GM23248 (cell line): ENCODE measurements at regions not wholly inside any gene's neighbourhood (a gene's known extent, or its start where the extent isn't known, plus 50 kb on each side); places are given as distances from the start of the nearest gene placed in this dataset.
"Not testable (repeated sequence)": the region's sequence is repeated elsewhere in the genome, so short reads cannot be mapped to it uniquely, and the experiment has no call there.

Experiments
- DNase-seq: peaks from one replicate; pipeline ENCODE4 v3.0.0-alpha.2; 2015
- H2AFZ ChIP-seq: fragments of 200-600 bp; sonication (generic); 2 replicates; pipeline ENCODE4 v1.6.1; 2016; ENCODE audit warnings: antibody characterized with exemption
- H3F3A ChIP-seq: fragments of 200-600 bp; sonication (generic); 2 replicates; pipeline ENCODE4 v1.6.1; 2016; ENCODE audit warnings: mild to moderate bottlenecking, antibody characterized with exemption, mixed run types; ENCODE audit not compliant: insufficient read depth
- H3K27ac ChIP-seq: fragments of 200-600 bp; sonication (generic); 2 replicates; pipeline ENCODE4 v1.5.1; 2016; ENCODE audit warnings: mild to moderate bottlenecking
- H3K27me3 ChIP-seq: fragments of 200-600 bp; sonication (generic); replicated peaks from 2 replicates; pipeline ENCODE4 v1.6.1; 2016; ENCODE audit warnings: mild to moderate bottlenecking; ENCODE audit not compliant: insufficient read depth
- H3K36me3 ChIP-seq: fragments of 200-600 bp; sonication (generic); 2 replicates; pipeline ENCODE4 v1.6.1; 2016; ENCODE audit warnings: low read depth, mild to moderate bottlenecking
- H3K4me1 ChIP-seq: fragments of 200-600 bp; sonication (generic); 2 replicates; pipeline ENCODE4 v1.6.1; 2016; ENCODE audit warnings: mild to moderate bottlenecking; ENCODE audit not compliant: insufficient read depth
- H3K4me2 ChIP-seq: fragments of 200-600 bp; sonication (generic); one replicate; pipeline ENCODE4 v1.6.1; 2016; ENCODE audit warnings: mild to moderate bottlenecking; ENCODE audit not compliant: unreplicated experiment
- H3K4me3 ChIP-seq: fragments of 200-600 bp; sonication (generic); 2 replicates; pipeline ENCODE4 v1.5.1; 2016; ENCODE audit warnings: mild to moderate bottlenecking
- H3K79me2 ChIP-seq: fragments of 200-600 bp; sonication (generic); 2 replicates; pipeline ENCODE4 v1.6.1; 2016; ENCODE audit warnings: mild to moderate bottlenecking; ENCODE audit not compliant: insufficient read depth
- H3K9ac ChIP-seq: fragments of 200-600 bp; sonication (generic); 2 replicates; pipeline ENCODE4 v1.6.1; 2016; ENCODE audit warnings: mild to moderate bottlenecking
- H3K9me2 ChIP-seq: fragments of 200-600 bp; sonication (generic); 2 replicates; pipeline ENCODE4 v1.6.1; 2016; ENCODE audit warnings: mixed run types, mild to moderate bottlenecking, moderate library complexity; ENCODE audit not compliant: insufficient read depth
- H3K9me3 ChIP-seq: fragments of 200-600 bp; sonication (generic); one replicate; pipeline ENCODE4 v1.6.1; 2017; ENCODE audit warnings: low read depth
- H4K20me1 ChIP-seq: fragments of 200-600 bp; sonication (generic); 2 replicates; pipeline ENCODE4 v1.6.0; 2016; ENCODE audit not compliant: insufficient read depth
- EZH2 ChIP-seq: fragments of 200-600 bp; sonication (generic); IDR thresholded peaks from 2 replicates; pipeline ENCODE4 v1.6.1; 2018; ENCODE audit warnings: antibody characterized with exemption, mild to moderate bottlenecking; ENCODE audit not compliant: insufficient read depth, poor library complexity, severe bottlenecking
- EZH2phosphoT487 ChIP-seq: fragments of 200-600 bp; sonication (generic); IDR thresholded peaks from 2 replicates; pipeline ENCODE4 v1.6.1; 2018; ENCODE audit warnings: antibody characterized with exemption, moderate library complexity, mild to moderate bottlenecking, low read depth; ENCODE audit not compliant: insufficient read depth
- WGBS, 2 experiments: methylation state at CpG; one replicate each; pipeline ENCODE4 v1.1.6; 2015 to 2017; ENCODE audit warnings: low lambda C conversion rate in 2 of 2, low coverage in 1 of 2; ENCODE audit errors: missing lambda C conversion rate in 2 of 2; 5-methylcytosine and 5-hydroxymethylcytosine counted together
- in situ Hi-C: fragments of 300-500 bp; cut with MboI; formaldehyde crosslinking; loops from 2 replicates; pipeline ENCODE4 v1.15.0; 2020

DNA sequence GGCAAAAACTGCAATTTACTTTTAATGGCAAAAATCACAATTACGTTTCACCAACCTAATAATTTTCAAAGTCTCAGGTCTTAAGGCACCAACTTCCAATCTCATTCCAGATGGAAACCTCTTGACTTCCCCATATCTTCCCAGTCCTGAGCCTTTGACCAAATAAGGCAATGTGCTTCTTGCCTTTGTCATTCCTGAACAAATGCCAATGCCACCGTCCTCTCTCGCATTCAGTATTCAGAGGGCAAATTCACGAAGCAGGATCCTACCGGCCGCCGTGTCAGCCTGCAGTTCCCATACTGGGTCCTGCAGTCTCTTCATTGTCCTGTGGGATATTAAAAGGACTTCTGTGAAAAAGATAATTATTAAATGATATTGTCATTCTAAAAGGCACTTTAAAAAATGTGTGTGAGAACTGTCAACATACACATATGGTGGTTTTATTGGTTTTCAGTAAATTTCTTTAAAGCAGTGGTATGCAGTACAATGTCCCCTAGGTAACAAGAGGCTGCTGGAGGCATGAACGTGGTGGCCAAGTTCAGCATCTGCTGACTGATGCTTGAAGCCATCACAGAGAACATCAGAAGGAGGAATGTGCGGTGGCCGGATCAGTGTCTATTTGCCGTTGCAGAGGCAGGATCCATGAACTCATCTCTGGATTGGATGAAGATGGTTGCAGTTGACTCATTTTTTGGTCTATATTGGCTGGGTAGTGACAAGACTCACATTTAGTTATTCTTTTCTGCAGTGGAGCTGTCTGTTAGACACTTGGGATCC is 101.4 kb upstream of the IRX4 start:
- no peaks in the 10 kb centered on the region for H3K36me3 ChIP-seq
- no peak overlapping the region for H3K27ac ChIP-seq
- DNase-seq, result no peak
- no peak overlapping the region for H3K9ac ChIP-seq
- WGBS, 2 experiments, result 65 to 67% methylated on average over 11 of the region's 11 CpGs
- H4K20me1 ChIP-seq, result no peaks in the 10 kb centered on the region
- H3K9me3 ChIP-seq, result no peaks in the 10 kb centered on the region
- H3K4me3 ChIP-seq, result no peak overlapping the region
- no peak overlapping the region for H3K4me2 ChIP-seq
- in situ Hi-C loops, result no loop called here
- no peaks in the 10 kb centered on the region for H3K27me3 ChIP-seq
- no peaks in the 10 kb centered on the region for H3F3A ChIP-seq
- H3K79me2 ChIP-seq, result no peaks in the 10 kb centered on the region
- no peak for TF ChIP-seq EZH2
- no peak for TF ChIP-seq EZH2phosphoT487
- no peak overlapping the region for H2AFZ ChIP-seq
- H3K9me2 ChIP-seq, result no peaks in the 10 kb centered on the region
- no peaks in the 10 kb centered on the region for H3K4me1 ChIP-seq

DNA sequence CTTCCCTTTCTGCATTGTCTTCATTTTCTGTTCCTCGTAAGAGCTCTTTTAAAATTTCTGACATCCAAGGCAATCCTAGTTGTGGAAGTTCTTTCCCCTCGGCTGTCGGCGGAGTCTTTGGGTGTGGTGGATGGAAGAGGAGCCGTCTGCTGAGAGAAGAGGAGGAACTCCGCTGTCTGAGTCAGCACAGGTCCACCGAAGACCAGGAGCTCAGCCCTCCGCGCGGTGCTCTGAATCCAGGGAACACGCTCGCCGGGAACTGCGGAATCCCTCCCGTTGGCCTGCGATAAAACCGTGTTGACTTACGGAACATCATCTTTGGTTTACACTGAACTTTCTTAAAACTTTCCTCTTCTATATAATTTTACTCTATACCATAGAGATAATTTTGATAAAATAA is 100.7 kb upstream of the IRX4 start:
- TF ChIP-seq EZH2phosphoT487 (no peak), EZH2 (no peak)
- no peak for DNase-seq
- no peaks in the 10 kb centered on the region for H3K4me1 ChIP-seq
- no peaks in the 10 kb centered on the region for H3K27me3 ChIP-seq
- in situ Hi-C loops, result no loop called here
- H2AFZ ChIP-seq, result no peak overlapping the region
- H3K4me2 ChIP-seq, result no peak overlapping the region
- H3F3A ChIP-seq, result no peaks in the 10 kb centered on the region
- H3K9ac ChIP-seq, result no peak overlapping the region
- WGBS, 2 experiments, result 70 to 73% methylated on average over 17 to 18 of the region's 18 CpGs
- H3K4me3 ChIP-seq, result no peak overlapping the region
- no peaks in the 10 kb centered on the region for H3K9me2 ChIP-seq
- H4K20me1 ChIP-seq, result no peaks in the 10 kb centered on the region
- no peaks in the 10 kb centered on the region for H3K36me3 ChIP-seq
- H3K9me3 ChIP-seq, result no peaks in the 10 kb centered on the region
- H3K27ac ChIP-seq, result no peak overlapping the region
- H3K79me2 ChIP-seq, result no peaks in the 10 kb centered on the region

DNA sequence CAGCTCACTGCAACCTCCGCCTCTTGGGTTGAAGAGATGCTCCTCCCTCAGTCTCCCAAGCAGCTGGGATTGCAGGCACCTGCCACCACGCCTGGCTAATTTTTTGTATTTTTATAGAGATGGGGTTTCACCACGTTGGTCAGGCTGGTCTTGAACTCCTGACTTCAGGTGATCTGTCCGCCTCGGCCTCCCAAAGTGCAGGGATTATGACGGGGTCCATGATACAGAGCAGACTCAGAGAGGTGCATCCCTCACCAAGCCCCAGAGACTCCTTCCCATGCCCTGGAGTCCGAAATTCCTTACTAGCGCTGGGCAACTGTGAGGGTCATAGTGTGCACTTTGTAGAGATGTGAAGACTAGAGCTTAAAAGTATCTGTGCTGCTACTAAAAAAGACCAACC is 99.8 kb upstream of the IRX4 start:
- H4K20me1 ChIP-seq, H3K4me1 ChIP-seq, H3K4me3 ChIP-seq, H3K27me3 ChIP-seq, DNase-seq, H3K9ac ChIP-seq, H2AFZ ChIP-seq, in situ Hi-C loops, H3K9me2 ChIP-seq, H3K9me3 ChIP-seq, H3K36me3 ChIP-seq, H3K79me2 ChIP-seq, H3F3A ChIP-seq, H3K4me2 ChIP-seq, H3K27ac ChIP-seq: not testable (repeated sequence)
- 42% methylated on average over 8 of the region's 8 CpGs for WGBS, 2 experiments

DNA sequence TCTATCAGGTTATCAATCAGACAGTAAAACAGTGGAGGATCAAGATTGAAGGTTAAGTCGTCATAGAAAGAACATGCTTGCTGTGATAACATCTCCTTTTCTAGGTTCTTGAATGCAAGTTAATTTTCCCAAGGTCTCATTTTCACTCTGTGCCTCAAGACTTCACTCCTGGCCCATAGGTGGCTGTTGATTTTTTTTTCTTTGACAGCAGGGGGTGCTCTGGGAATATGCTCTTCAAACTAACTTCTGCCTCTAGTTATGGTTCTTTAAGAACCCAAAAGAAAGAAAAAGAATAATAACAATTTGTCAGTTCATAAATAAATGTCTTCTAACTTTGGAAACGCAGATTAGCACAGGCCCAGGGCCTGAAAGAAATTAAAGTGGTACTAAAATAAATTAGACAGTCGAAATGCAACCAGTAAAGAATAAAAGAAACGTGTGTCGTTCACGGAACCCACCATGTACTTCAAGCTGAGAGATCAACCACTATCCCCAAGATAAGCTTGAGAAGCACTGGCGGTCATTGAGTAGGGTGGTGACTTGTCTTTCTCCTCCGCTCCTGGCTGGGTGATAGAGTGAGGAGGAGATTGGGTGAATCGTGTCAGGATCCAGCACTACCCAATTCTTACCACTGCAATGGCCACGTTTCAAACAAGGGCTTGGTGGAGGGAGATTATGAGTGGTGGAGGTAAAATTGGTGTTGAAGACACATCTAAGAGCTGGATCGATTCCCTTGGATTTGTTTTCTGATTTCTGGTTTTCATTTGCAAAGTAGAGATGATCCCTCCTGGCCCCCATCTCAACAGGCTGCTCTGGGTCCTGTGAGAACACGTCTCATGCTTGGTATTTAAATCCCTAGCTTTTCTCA is 93.4 kb upstream of the IRX4 start:
- Histone ChIP-seq H3K9me2 (no peaks in the 10 kb centered on the region), H2AFZ (no peak overlapping the region), H3K4me3 (no peak overlapping the region), H3K4me1 (no peaks in the 10 kb centered on the region), H3K27me3 (no peaks in the 10 kb centered on the region), H4K20me1 (no peaks in the 10 kb centered on the region), H3K4me2 (no peak overlapping the region), H3K9me3 (no peaks in the 10 kb centered on the region), H3K27ac (no peak overlapping the region), H3F3A (no peaks in the 10 kb centered on the region), H3K79me2 (no peaks in the 10 kb centered on the region), H3K36me3 (no peaks in the 10 kb centered on the region), H3K9ac (no peak overlapping the region)
- TF ChIP-seq EZH2 (no peak), EZH2phosphoT487 (no peak)
- DNase-seq, result no peak
- WGBS, 2 experiments, result 2% methylated on average over 12 of the region's 12 CpGs
- in situ Hi-C loops, result no loop called here
